HS-5 (cell line): ENCODE measurements at regions not wholly inside any gene's neighbourhood (a gene's known extent, or its start where the extent isn't known, plus 50 kb on each side); places are given as distances from the start of the nearest gene placed in this dataset.

Source experiments
- DNase-seq: peaks from one replicate; pipeline ENCODE4 v3.0.0-alpha.2; 2012; ENCODE audit warnings: low read depth

DNA sequence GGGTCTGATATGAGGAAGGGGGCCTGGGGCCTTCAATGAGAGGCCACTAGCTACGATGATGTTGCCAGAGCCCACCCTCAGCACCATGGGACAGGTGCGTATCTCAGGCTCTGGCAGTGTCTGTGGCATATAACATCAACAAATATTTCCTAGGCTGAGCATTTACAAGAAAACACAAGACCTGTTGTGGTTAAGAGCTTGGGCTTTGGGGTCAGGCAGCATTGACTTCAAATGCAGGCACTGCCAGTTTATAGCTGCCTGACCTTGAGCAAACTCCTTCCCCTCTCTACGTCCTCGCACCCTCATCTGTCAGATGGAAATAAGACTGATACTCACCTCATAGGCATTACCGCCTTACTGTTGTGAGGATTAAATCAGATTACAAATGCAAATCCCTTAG, 156.0 kb downstream of the KATNAL1 start:
- no peak for DNase-seq

- no peak for DNase-seq
Measured at GRCh38 chr13:30149248-30149647, 158.1 kb downstream of the KATNAL1 start.

DNA sequence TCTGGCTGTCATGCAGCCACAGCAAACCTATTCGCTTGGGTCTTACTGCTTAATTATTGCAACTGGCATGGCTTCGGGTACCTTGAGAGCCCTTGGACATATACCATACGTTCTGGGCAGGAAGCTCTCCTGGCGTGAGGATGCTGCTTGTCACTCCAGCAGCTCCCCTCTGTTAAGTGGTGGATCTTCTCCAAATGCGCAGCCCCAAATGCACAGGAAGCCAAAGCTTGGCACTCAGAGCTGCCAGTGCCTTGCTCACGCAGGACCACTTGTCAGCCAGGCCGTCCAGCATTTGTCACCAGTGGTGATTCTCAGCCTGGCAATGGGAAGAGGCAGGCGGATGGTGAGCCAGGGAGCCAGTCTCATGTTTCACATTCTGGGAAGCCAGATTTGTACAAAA, 158.6 kb downstream of the KATNAL1 start:
- no peak for DNase-seq

DNA sequence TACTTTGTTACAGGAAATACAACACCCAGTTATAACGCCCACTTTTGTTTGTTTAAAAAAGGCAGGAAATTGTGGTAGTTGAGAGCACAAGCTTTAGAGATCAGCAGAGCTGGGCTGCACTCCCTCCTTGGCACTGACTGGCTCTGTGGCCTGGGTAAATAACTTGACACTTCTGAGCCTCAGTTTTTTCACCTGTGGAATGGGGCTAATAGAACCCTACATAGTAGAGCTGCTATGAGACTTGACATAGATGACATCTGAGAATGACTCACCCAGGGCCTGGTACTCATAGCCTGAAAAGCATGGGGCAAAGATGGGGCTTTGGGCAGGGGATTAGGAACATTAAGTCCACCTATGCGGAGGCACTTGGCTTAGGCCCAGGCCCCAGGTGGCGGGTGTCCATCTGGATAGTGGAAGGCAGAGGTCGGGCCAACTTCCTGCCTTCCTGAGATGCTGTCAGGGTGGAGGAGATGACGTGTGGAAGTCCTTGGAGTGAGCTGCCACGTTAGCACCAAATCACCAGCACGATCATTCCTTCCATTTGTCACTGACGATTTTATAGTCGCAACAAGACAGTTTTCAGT, 159.1 kb downstream of the KATNAL1 start:
- DNase-seq = no peak

- DNase-seq = no peak
Measured at GRCh38 chr13:30147421-30147820, 159.9 kb downstream of the KATNAL1 start.

GRCh38 chr13:30147015-30147414, 160.3 kb downstream of the KATNAL1 start:
- no peak for DNase-seq

DNA sequence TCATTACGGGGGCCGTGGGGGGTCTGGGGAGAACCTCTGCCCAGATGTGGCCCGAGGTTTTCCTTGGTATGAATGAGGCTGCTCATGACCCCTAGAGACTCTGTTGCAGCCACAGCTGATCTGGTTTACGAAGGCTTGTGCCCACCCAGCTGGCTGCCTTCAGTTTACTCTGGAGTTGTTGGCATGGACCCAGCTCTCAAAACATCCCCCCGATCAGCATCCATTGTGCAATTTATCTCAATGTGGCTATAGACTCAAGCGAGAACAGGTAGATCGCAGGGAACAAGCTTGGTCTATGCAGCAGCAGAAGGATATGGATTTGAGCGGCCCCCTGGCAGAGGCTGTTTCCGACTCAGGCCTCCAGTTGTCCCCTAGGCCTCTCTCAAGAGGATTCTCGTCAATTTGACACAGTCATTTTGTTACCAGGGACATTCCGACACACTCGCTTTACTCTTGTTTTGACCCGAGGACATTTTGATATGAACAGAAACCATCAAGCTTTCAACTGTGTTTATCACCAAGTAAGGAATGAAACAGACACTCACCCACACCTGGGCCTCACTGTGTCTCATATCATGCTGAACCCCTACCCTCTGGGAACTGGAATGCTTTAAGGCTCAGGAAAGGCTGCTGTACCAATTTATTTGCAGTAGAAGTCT, 161.5 kb downstream of the KATNAL1 start:
- DNase-seq = no peak

GRCh38 chr13:30143666-30144400, 163.5 kb downstream of the KATNAL1 start:
- no peak for DNase-seq

- DNase-seq = peak; percentile 73
Measured at GRCh38 chr13:30142486-30143211, 164.7 kb downstream of the KATNAL1 start.

- DNase-seq = no peak
Measured at GRCh38 chr13:30141775-30142485, 165.4 kb downstream of the KATNAL1 start.

DNA sequence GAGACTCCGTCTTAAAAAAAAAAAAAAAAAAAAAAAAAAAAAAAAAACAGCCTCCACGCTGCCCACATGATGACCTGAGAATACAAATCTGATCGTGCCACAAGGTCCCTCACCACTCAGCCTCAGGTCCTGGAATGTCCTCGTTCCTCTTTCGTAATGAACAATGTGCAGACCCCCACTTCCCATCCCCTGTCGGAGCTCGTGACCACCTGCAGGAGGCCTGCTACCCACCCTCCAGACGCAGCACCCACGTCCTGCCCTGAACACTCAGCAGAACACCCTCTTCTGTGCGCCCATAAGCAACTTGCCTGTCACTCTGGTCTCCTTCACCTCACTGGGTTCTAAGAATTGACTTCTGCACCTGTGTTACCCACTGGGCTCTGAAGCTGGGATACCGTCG, 166.4 kb downstream of the KATNAL1 start:
- DNase-seq = no peak

DNA sequence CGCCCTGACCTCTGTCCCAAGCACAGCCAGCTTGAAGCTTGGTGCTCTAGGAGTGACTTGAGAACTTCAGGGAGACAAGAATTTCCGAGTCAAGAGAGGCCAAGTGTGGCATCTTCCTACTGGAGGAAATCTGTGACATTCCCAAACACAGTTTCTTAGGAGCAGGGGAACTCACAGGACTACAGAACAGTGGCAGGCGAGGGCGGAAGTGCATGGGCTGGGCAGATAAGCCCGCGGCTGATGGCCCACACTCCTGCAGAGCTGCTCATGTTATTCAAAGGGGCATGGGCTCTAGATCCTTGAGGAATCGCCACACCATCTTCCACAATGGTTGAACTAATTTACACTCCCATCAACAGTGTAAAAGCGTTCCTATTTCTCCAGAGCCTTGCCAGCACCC, 168.8 kb downstream of the KATNAL1 start:
- DNase-seq = no peak

DNA sequence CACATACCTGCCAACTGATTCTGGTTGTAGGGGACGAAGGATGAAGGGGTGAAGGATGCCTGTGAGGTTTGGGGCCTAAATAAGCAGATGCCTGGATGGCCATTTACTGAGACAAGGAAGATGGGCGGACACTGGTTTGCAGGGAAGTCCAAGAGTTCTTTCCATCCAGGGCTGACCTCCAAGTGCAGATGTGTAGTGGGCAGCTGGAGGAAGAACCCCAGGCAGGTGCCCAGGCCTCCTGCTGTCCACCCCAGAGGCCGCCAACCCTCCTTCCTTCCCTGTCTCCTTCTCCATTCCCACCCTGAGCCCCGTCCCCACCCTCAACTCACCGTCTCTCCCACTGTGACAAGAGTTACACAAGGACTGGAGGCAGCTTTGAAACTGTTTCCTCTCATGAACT, 171.5 kb downstream of the KATNAL1 start:
- no peak for DNase-seq

DNA sequence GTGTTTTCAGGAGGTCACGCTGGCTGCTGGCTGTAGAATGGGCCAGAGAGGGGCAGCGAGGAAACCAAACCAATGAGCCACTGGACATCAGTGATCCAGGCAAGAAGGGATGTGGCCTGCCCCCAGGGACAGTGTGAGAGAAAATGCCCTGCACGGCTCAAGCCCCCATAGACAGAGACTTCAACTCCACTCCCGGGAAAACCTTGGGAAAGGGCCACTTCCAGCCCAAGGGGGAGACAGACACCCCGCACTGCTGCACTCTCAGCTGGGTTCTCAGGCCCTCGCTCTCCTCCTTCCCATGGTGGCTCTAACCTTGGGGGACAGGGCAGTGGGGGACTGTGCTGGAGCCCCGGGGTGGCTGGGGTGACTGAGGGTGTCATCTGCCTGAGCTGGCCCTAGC, 172.0 kb downstream of the KATNAL1 start:
- DNase-seq = no peak

GRCh38 chr13:30134578-30134977, 172.8 kb downstream of the KATNAL1 start:
- no peak for DNase-seq

GRCh38 chr13:30133996-30134395, 173.4 kb downstream of the KATNAL1 start:
- DNase-seq = no peak

DNA sequence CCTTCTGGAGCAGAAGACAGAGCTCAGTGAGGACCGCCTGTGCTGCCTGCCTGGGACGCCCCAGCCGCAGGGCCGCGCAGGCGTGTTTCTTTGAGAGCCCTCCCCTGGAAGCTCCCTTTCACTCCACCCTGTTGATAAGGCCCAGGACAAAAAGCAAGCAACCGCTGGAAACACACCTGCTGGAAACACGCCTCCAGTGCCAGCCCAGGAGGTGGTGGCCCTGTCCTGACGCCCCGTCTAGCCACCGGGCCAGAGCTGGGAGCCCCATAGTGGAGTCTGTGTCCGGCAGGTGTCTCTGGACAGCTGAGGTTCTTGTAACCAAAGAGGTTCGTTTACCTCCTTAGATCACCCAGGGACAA, 173.8 kb downstream of the KATNAL1 start:
- no peak for DNase-seq

GRCh38 chr13:30132623-30133553, 174.5 kb downstream of the KATNAL1 start:
- DNase-seq = no peak

- DNase-seq = no peak
Measured at GRCh38 chr13:30129411-30129810, 177.9 kb downstream of the KATNAL1 start.

DNA sequence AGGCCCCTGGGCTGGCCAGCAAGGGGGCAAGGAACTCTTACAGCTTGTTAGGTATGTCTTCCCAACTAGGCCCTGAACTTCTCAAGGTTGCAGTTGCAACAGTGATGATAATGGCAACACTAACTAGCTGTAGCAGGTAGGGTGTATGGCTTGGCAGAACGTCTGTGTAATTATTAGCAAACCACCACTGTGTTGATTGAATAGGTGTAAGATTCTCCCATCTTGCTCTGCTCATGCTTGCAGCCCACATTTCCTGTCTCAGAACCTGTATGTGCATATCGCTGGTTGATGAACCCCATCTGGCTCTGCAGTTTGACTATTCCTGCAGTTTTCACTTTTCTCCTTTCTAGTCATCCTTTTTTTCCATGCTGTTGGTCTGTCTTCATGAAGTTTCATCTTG, 178.8 kb downstream of the KATNAL1 start:
- no peak for DNase-seq

DNA sequence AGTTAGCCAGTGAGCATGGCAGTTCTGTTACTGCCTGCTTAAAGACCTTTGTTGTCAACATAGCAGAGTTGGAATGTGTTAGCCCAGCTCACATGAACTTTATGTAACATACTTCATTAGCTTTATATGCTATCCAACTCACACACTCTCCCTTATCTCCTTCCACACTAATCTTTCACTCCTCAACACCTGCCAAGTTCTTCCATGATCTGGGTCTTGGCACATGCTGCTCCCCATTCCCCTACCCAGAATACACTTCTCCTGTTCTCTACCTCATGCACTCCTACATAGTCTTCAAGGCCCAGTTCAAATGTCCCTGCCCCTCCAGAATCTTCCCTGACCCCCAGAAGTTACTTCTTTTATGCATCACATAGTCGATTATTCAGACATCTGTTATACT, 179.3 kb downstream of the KATNAL1 start:
- DNase-seq = no peak
